ENCODE measurements at regions not wholly inside any gene's neighbourhood (a gene's known extent, or its start where the extent isn't known, plus 50 kb on each side); places are given as distances from the start of the nearest gene placed in this dataset.

DNA sequence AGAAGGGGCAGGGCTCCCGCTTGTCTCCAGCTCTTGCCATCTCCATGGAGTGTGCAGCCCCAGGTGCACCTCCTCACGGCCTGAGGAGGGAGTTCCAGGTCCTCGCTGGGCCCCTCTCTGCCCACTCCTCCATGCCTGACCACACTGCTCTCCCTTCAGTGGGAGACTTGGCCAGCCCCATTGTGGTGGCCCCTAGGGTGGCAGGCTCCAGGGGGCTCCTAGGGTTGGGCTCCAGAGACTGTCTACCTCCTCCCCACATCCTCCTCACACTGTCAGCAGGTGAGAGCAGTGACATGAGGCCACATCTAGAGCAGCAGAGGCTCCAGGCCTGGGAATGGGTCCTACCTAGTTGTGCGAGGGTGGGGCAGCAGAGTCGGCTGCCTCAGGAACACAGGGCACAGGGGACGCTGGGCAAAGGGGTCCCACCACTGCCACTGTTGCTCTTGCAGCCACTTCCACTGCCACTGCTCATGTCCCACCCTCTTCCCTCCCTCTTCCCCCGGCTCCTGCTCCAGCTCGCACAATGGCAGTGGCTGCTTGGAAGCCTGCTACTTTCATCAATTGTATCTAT lies 514.8 kb downstream of the MRPL39 start:
- TF ChIP-seq POLR2A (IDR thresholded peaks at IDR 0.05) (no peak), POLR2AphosphoS5 (IDR thresholded peaks at IDR 0.05) (no peak)
- TF ChIP-seq, protein P1, sequence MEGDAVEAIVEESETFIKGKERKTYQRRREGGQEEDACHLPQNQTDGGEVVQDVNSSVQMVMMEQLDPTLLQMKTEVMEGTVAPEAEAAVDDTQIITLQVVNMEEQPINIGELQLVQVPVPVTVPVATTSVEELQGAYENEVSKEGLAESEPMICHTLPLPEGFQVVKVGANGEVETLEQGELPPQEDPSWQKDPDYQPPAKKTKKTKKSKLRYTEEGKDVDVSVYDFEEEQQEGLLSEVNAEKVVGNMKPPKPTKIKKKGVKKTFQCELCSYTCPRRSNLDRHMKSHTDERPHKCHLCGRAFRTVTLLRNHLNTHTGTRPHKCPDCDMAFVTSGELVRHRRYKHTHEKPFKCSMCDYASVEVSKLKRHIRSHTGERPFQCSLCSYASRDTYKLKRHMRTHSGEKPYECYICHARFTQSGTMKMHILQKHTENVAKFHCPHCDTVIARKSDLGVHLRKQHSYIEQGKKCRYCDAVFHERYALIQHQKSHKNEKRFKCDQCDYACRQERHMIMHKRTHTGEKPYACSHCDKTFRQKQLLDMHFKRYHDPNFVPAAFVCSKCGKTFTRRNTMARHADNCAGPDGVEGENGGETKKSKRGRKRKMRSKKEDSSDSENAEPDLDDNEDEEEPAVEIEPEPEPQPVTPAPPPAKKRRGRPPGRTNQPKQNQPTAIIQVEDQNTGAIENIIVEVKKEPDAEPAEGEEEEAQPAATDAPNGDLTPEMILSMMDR (IDR thresholded peaks at IDR 0.05) = no peak

Data from transverse colon (tissue), 4 donors.